C4-2B (cell line): ENCODE measurements at regions not wholly inside any gene's neighbourhood (a gene's known extent, or its start where the extent isn't known, plus 50 kb on each side); places are given as distances from the start of the nearest gene placed in this dataset.
A peak's percentile ranks its signal among the peaks of the same experiment; 100 is the strongest.

ENCODE experiments used
- H3K27ac ChIP-seq: fragments of 450-650 bp; 2 replicates; pipeline ENCODE4 v1.5.1; 2017
- CTCF ChIP-seq: fragments of 450-650 bp; conservative IDR thresholded peaks from 2 replicates; pipeline ENCODE4 v1.5.1; 2017; ENCODE audit warnings: mild to moderate bottlenecking
- ZFX ChIP-seq: fragments of 450-650 bp; IDR thresholded peaks from 2 replicates; pipeline ENCODE4 v1.6.1; 2017

- TF ChIP-seq CTCF: no peak
- TF ChIP-seq ZFX: no peak
- no peak overlapping the region for H3K27ac ChIP-seq
Measured at GRCh38 chr20:20850407-20850806, 138.0 kb upstream of the RALGAPA2 start.

- no peak for TF ChIP-seq ZFX
- no peak for TF ChIP-seq CTCF
- no peak overlapping the region for H3K27ac ChIP-seq
Measured at GRCh38 chr20:20849161-20849560, 136.7 kb upstream of the RALGAPA2 start.

GRCh38 chr20:20847814-20848213 lies 135.4 kb upstream of the RALGAPA2 start:
- no peak for TF ChIP-seq CTCF
- no peak for TF ChIP-seq ZFX
- no peak overlapping the region for H3K27ac ChIP-seq

- no peak for TF ChIP-seq CTCF
- H3K27ac ChIP-seq: no peak overlapping the region
Measured at GRCh38 chr20:20843982-20844381, 131.5 kb upstream of the RALGAPA2 start.

GRCh38 chr20:20839771-20840170 lies 127.3 kb upstream of the RALGAPA2 start:
- TF ChIP-seq ZFX: no peak
- no peak for TF ChIP-seq CTCF
- no peak overlapping the region for H3K27ac ChIP-seq

- no peak overlapping the region for H3K27ac ChIP-seq
- TF ChIP-seq ZFX (no peak), CTCF (peak; percentile 84)
Measured at GRCh38 chr20:20837574-20838021, 125.2 kb upstream of the RALGAPA2 start.

- TF ChIP-seq ZFX (no peak), CTCF (no peak)
- H3K27ac ChIP-seq: no peak overlapping the region
Measured at GRCh38 chr20:20836836-20837235, 124.4 kb upstream of the RALGAPA2 start.
